Gastrocnemius medialis (tissue), 4 donors: ENCODE measurements at regions not wholly inside any gene's neighbourhood (a gene's known extent, or its start where the extent isn't known, plus 50 kb on each side); places are given as distances from the start of the nearest gene placed in this dataset.
A peak's percentile ranks its signal among the peaks of the same experiment; 100 is the strongest.

Experiments
- ATAC-seq, 2 donors: fragments of 150-250 bp; one replicate each; pipeline ENCODE4 v1.9.1; 2016
- DNase-seq, 2 donors: peaks; one replicate each; pipeline ENCODE4 v3.0.0-alpha.2; 2019
- H3K27ac ChIP-seq, 4 donors: fragments of 200-600 bp; sonication (generic); 1 replicate in 1 of 4; 2 replicates in 3 of 4; pipeline ENCODE4 v1.5.1; 2016 to 2018; ENCODE audit warnings: mild to moderate bottlenecking in 2 of 4, moderate library complexity in 1 of 4
- H3K27me3 ChIP-seq, 3 donors: fragments of 200-600 bp; sonication (generic) in 2 of 3; 1 replicate in 1 of 3; 2 replicates in 2 of 3; pipeline versions ENCODE4 v1.5.1 to v1.6.0; 2016 to 2019; ENCODE audit warnings: mild to moderate bottlenecking in 1 of 3, moderate library complexity in 1 of 3
- H3K36me3 ChIP-seq, 2 donors: fragments of 200-600 bp; sonication (generic) in 1 of 2; one replicate each; pipeline ENCODE4 v1.5.1; 2017 to 2018
- H3K4me1 ChIP-seq, 2 donors: fragments of 200-600 bp; sonication (generic) in 1 of 2; one replicate each; pipeline ENCODE4 v1.5.1; 2016 to 2017; ENCODE audit warnings: mild to moderate bottlenecking in 2 of 2
- H3K4me3 ChIP-seq, 4 donors: fragments of 200-600 bp; sonication (generic) in 3 of 4; 1 replicate in 1 of 4; 2 replicates in 3 of 4; pipeline ENCODE4 v1.5.1; 2016 to 2019; ENCODE audit warnings: mild to moderate bottlenecking in 2 of 4
- H3K9me3 ChIP-seq, 3 donors: fragments of 200-600 bp; sonication (generic) in 2 of 3; 1 replicate in 1 of 3; 2 replicates in 2 of 3; pipeline ENCODE4 v1.5.1; 2016 to 2019
- CTCF ChIP-seq, 5 experiments: fragments of 450-650 bp in 3 of 5; fragments of 200-600 bp in 2 of 5; sonication (generic) in 2 of 5; IDR thresholded peaks in 4 of 5; conservative IDR thresholded peaks in 1 of 5; 1 replicate in 4 of 5; 2 replicates in 1 of 5; pipeline ENCODE4 v1.5.1; 2016 to 2019; ENCODE audit warnings: antibody characterized with exemption in 5 of 5, mild to moderate bottlenecking in 3 of 5, moderate library complexity in 3 of 5
- POLR2A ChIP-seq, 2 donors: fragments of 450-650 bp; IDR thresholded peaks; one replicate each; pipeline ENCODE4 v1.6.1; 2017; ENCODE audit warnings: antibody characterized with exemption in 2 of 2, mild to moderate bottlenecking in 2 of 2, moderate library complexity in 2 of 2
- in situ Hi-C, 4 donors: fragments of 200-750 bp; cut with MboI; loops; one replicate each; pipeline versions ENCODE4 v1.15.0 to v1.8.0; 2017; ENCODE audit warnings: low sequenced_read_pairs in 4 of 4
- intact Hi-C: fragments of 100-400 bp; cut with DNase I; formaldehyde crosslinking; loops from one replicate; pipeline ENCODE4 v1.15.1; 2023; ENCODE audit warnings: low total_unique reads

GRCh38 chr1:56434740-56435139, 144.6 kb downstream of the PLPP3 start:
- no peak overlapping the region for H3K4me3 ChIP-seq
- no peak overlapping the region for H3K27ac ChIP-seq
- intact Hi-C loops (no loop called here), in situ Hi-C loops (no loop called here)
- H3K36me3 ChIP-seq: no peaks in the 10 kb centered on the region
- H3K27me3 ChIP-seq: no peaks in the 10 kb centered on the region
- no peaks in the 10 kb centered on the region for H3K9me3 ChIP-seq
- peaks cover 14 to 31% of the 10 kb centered on the region in 2 donors for H3K4me1 ChIP-seq
- ATAC-seq (no peak), DNase-seq (no peak)
- TF ChIP-seq POLR2A (IDR thresholded peaks at IDR 0.05): no peak
- no peak for TF ChIP-seq CTCF (IDR thresholded peaks at IDR 0.05 in 4 of 5, conservative IDR thresholded peaks at IDR 0.05 in 1 of 5)

- in situ Hi-C loops (no loop called here), intact Hi-C loops (no loop called here)
- ATAC-seq: no peak
- H3K4me3 ChIP-seq: no peak overlapping the region
- TF ChIP-seq POLR2A (IDR thresholded peaks at IDR 0.05): no peak
- no peak for TF ChIP-seq CTCF (IDR thresholded peaks at IDR 0.05 in 4 of 5, conservative IDR thresholded peaks at IDR 0.05 in 1 of 5)
- no peaks in the 10 kb centered on the region for H3K9me3 ChIP-seq
- no peak for DNase-seq
- peaks cover 14 to 24% of the 10 kb centered on the region in 2 donors for H3K4me1 ChIP-seq
- no peaks in the 10 kb centered on the region for H3K27me3 ChIP-seq
- H3K36me3 ChIP-seq: no peaks in the 10 kb centered on the region
- H3K27ac ChIP-seq: no peak overlapping the region
Measured at GRCh38 chr1:56434025-56434424, 145.3 kb downstream of the PLPP3 start.

- intact Hi-C loops: no loop called here
- Histone ChIP-seq H3K4me1 (peaks cover 14 to 20% of the 10 kb centered on the region in 2 donors), H3K4me3 (no peak overlapping the region)
Measured at GRCh38 chr1:56433056-56433577, 146.2 kb downstream of the PLPP3 start.

GRCh38 chr1:56432166-56432971, 147.0 kb downstream of the PLPP3 start:
- intact Hi-C loops (no loop called here), in situ Hi-C loops (no loop called here)
- DNase-seq (no peak), ATAC-seq (peak in 1 of 2 donors; percentile 18)
- Histone ChIP-seq H3K4me1 (peaks cover 8 to 13% of the 10 kb centered on the region in 2 donors), H3K36me3 (no peaks in the 10 kb centered on the region), H3K27ac (peak overlapping the region in 1 of 4 donors; percentile 1), H3K27me3 (no peaks in the 10 kb centered on the region), H3K9me3 (no peaks in the 10 kb centered on the region), H3K4me3 (no peak overlapping the region)
- TF ChIP-seq POLR2A (IDR thresholded peaks at IDR 0.05): no peak
- no peak for TF ChIP-seq CTCF (IDR thresholded peaks at IDR 0.05 in 4 of 5, conservative IDR thresholded peaks at IDR 0.05 in 1 of 5)

More at GRCh38 chr1:56433056-56433577, 146.2 kb downstream of the PLPP3 start:
- Histone ChIP-seq H3K27ac (no peak overlapping the region), H3K36me3 (no peaks in the 10 kb centered on the region), H3K9me3 (no peaks in the 10 kb centered on the region), H3K27me3 (no peaks in the 10 kb centered on the region)
- no peak for DNase-seq
- ATAC-seq: no peak
- TF ChIP-seq CTCF (IDR thresholded peaks at IDR 0.05 in 4 of 5, conservative IDR thresholded peaks at IDR 0.05 in 1 of 5) (no peak), POLR2A (IDR thresholded peaks at IDR 0.05) (no peak)
- in situ Hi-C loops: no loop called here
